Chondrocyte (in vitro differentiated cells): ENCODE measurements at regions not wholly inside any gene's neighbourhood (a gene's known extent, or its start where the extent isn't known, plus 50 kb on each side); places are given as distances from the start of the nearest gene placed in this dataset.

Experiments
- DNase-seq: peaks from one replicate; pipeline ENCODE4 v3.0.0; 2021; ENCODE audit warnings: mixed read lengths, low spot score
- H3K27ac Mint-ChIP-seq: one replicate; pipeline ENCODE4 v1.8.0; 2021; ENCODE audit warnings: mild to moderate bottlenecking, moderate library complexity, mixed read lengths; ENCODE audit not compliant: unreplicated experiment
- H3K27me3 Mint-ChIP-seq: 2 replicates; pipeline ENCODE4 v1.8.0; 2021; ENCODE audit warnings: low read depth, mixed read lengths
- H3K36me3 Mint-ChIP-seq: 2 replicates; pipeline ENCODE4 v1.8.0; 2021; ENCODE audit warnings: low read depth, mixed read lengths
- H3K4me1 Mint-ChIP-seq: 2 replicates; pipeline ENCODE4 v1.8.0; 2021; ENCODE audit warnings: low read depth, mild to moderate bottlenecking, mixed read lengths
- H3K4me3 Mint-ChIP-seq: one replicate; pipeline ENCODE4 v1.8.0; 2021; ENCODE audit warnings: mild to moderate bottlenecking, moderate library complexity, mixed read lengths; ENCODE audit not compliant: unreplicated experiment
- H3K9me3 Mint-ChIP-seq: 2 replicates; pipeline ENCODE4 v1.8.0; 2021; ENCODE audit warnings: low read depth, mixed read lengths
- TF ChIP-seq, protein P1 (sequence below): fragments of 200-600 bp; sonication (generic); IDR thresholded peaks from 2 replicates; pipeline ENCODE4 v1.5.0; 2021; ENCODE audit warnings: antibody characterized with exemption, mild to moderate bottlenecking, moderate library complexity

DNA sequence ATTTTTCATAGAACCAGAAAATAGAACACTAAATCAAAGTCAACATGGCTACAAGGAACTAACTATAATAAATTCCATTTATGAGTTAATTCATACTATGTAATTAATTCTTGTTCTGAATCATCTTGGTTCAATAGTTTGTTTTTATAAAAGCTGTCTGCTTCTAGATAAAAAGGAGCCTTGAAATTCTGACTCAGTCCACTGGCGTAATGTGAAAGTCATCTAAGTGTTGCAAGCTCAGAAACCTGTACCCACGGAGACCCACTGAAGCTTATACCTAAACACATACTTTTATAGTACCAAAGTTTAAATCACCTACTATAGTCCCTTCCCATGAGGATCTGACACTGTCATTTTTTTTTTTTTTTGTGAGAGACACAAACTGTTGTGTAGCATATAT, 489.4 kb downstream of the SEMA3D start:
- Mint-ChIP-seq H3K4me3 (no peak overlapping the region), H3K27ac (peak overlapping the region; percentile 52), H3K9me3 (peaks cover 14% of the 10 kb centered on the region), H3K4me1 (peaks cover 36% of the 10 kb centered on the region), H3K27me3 (no peaks in the 10 kb centered on the region), H3K36me3 (no peaks in the 10 kb centered on the region)
- no peak for DNase-seq
- TF ChIP-seq, protein P1, sequence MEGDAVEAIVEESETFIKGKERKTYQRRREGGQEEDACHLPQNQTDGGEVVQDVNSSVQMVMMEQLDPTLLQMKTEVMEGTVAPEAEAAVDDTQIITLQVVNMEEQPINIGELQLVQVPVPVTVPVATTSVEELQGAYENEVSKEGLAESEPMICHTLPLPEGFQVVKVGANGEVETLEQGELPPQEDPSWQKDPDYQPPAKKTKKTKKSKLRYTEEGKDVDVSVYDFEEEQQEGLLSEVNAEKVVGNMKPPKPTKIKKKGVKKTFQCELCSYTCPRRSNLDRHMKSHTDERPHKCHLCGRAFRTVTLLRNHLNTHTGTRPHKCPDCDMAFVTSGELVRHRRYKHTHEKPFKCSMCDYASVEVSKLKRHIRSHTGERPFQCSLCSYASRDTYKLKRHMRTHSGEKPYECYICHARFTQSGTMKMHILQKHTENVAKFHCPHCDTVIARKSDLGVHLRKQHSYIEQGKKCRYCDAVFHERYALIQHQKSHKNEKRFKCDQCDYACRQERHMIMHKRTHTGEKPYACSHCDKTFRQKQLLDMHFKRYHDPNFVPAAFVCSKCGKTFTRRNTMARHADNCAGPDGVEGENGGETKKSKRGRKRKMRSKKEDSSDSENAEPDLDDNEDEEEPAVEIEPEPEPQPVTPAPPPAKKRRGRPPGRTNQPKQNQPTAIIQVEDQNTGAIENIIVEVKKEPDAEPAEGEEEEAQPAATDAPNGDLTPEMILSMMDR = no peak

DNA sequence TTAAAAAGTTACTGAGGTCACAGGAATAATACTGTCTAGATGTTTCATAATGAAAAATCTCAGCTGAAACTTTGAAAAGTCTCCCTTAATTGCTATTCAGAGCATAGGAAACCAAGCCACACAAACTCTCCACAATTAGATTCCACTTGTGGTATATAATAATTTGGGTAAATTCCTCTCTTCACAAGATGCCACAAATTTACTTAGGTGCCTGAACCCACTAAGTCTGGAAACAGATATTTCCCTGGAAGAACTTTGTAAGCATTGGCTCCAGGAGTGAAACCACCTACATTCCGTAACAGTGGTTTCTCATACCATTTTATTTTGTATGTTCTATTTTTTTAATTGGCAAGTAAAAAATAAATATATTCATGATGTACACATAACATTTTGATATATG, 493.4 kb downstream of the SEMA3D start:
- H3K4me1 Mint-ChIP-seq = peaks cover 24% of the 10 kb centered on the region
- no peak for DNase-seq
- TF ChIP-seq, protein P1 = no peak
- H3K4me3 Mint-ChIP-seq = no peak overlapping the region
- no peak overlapping the region for H3K27ac Mint-ChIP-seq
- no peaks in the 10 kb centered on the region for H3K36me3 Mint-ChIP-seq
- no peaks in the 10 kb centered on the region for H3K27me3 Mint-ChIP-seq
- peaks cover 18% of the 10 kb centered on the region for H3K9me3 Mint-ChIP-seq

DNA sequence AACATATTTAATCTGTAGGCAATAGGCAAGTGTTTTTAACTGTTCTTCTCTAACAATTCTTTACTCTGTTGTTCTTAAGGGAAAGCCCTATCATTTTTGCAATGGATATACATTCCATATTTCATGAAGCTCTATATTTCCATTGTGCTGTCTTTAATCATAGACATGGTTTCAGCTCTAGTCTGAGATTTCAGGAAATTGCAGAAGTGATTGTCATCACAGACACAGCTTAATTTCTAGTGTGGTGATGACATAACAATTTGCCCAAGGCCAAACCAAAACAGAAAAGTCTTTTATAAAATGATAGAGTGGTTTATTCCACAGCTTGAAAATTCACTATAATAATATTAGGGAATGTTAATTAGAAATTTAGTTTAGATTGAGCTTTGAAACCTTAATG, 494.1 kb upstream of the SEMA3A start:
- H3K27ac Mint-ChIP-seq = peak overlapping the region; percentile 63
- H3K27me3 Mint-ChIP-seq = no peaks in the 10 kb centered on the region

DNA sequence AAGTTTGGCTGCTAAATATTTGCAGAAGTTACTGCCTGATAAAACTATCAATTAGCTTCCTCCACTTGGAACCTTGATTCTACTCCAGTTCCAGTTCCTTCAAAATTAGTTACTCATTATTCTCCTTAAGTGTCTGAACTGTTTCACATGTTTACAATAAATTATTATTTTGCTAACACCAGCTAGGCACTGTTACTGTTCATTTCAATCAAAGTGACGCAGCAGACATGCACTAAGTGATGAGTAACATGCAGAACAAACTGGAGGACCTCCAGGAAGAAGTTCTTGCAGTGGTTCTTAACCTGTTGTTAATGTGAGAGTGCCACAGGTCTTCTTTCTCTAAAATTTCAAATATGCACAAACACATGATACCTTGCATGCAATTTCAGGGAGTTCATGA, 491.8 kb upstream of the SEMA3A start:
- Mint-ChIP-seq H3K36me3 (no peaks in the 10 kb centered on the region), H3K9me3 (peaks cover 5% of the 10 kb centered on the region), H3K27me3 (no peaks in the 10 kb centered on the region), H3K27ac (no peak overlapping the region), H3K4me3 (no peak overlapping the region), H3K4me1 (peaks cover 31% of the 10 kb centered on the region)
- TF ChIP-seq, protein P1 = no peak
- DNase-seq = no peak

More for the DNA sequence above, 494.1 kb upstream of the SEMA3A start:
- H3K36me3 Mint-ChIP-seq = no peaks in the 10 kb centered on the region
- TF ChIP-seq, protein P1 = no peak
- H3K4me3 Mint-ChIP-seq = no peak overlapping the region
- H3K9me3 Mint-ChIP-seq = peaks cover 5% of the 10 kb centered on the region
- H3K4me1 Mint-ChIP-seq = peaks cover 33% of the 10 kb centered on the region
- DNase-seq = no peak

DNA sequence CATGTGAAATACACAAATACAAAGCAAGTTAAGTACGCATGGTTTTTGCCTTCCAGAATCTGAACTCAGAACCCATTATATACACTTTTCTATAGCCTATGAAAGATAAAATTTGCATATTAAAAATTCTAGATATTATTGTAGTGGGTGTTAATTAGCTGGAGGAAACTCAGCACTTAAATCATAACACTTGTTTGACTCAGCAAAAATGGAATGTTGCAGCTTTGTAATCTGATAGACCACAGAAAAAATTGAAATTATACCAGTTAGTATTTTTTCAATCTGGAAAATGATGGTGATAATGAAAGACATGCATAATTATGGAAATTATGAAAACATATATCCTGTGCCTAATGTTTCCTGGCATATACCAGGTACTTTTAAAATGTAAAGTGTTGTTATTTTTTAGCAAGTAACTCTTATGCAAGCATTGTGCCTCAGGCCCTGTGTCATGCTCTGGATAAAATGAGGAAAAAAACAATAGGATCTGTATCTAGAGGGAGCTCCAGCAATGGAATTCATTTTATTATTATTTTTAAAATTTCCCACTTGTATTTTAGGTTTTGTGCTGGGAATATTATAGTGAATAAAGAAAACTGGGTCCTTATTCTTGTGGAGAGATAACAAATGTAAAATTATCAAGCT, 490.4 kb upstream of the SEMA3A start:
- TF ChIP-seq, protein P1 = peak; percentile 26
- H3K36me3 Mint-ChIP-seq = no peaks in the 10 kb centered on the region
- H3K4me3 Mint-ChIP-seq = no peak overlapping the region
- H3K27ac Mint-ChIP-seq = no peak overlapping the region
- no peaks in the 10 kb centered on the region for H3K9me3 Mint-ChIP-seq
- DNase-seq = no peak
- no peaks in the 10 kb centered on the region for H3K27me3 Mint-ChIP-seq
- peaks cover 31% of the 10 kb centered on the region for H3K4me1 Mint-ChIP-seq
